ENCODE measurements at regions not wholly inside any gene's neighbourhood (a gene's known extent, or its start where the extent isn't known, plus 50 kb on each side); places are given as distances from the start of the nearest gene placed in this dataset.

- DNase-seq (ENCODE audit: low read depth), result peak; percentile 71
- no peak overlapping the region for H3K4me3 ChIP-seq (ENCODE audit: low read depth, low read length)
- TF ChIP-seq POLR2A (IDR thresholded peaks at IDR 0.05; ENCODE audit: extremely low read depth, insufficient read length), result no peak
- TF ChIP-seq MAX (IDR thresholded peaks at IDR 0.05; ENCODE audit: low read depth, low read length), result no peak
- no peak for TF ChIP-seq CTCF (IDR thresholded peaks at IDR 0.05; ENCODE audit: low read depth, low read length)
- TF ChIP-seq MYC (IDR thresholded peaks at IDR 0.05; ENCODE audit: low read depth, low read length), result no peak
These were observed 183.3 kb downstream of the KCNRG start for GRCh38 chr13:50198508-50198907.

- no peak overlapping the region for H3K4me3 ChIP-seq (ENCODE audit: low read depth, low read length)
- TF ChIP-seq MYC (IDR thresholded peaks at IDR 0.05; ENCODE audit: low read depth, low read length), result no peak
- no peak for TF ChIP-seq MAX (IDR thresholded peaks at IDR 0.05; ENCODE audit: low read depth, low read length)
- no peak for TF ChIP-seq POLR2A (IDR thresholded peaks at IDR 0.05; ENCODE audit: extremely low read depth, insufficient read length)
- no peak for TF ChIP-seq CTCF (IDR thresholded peaks at IDR 0.05; ENCODE audit: low read depth, low read length)
- DNase-seq (ENCODE audit: low read depth), result no peak
These were observed 185.3 kb downstream of the KCNRG start for GRCh38 chr13:50200569-50200968.

- TF ChIP-seq CTCF (IDR thresholded peaks at IDR 0.05; ENCODE audit: low read depth, low read length), result no peak
- TF ChIP-seq MAX (IDR thresholded peaks at IDR 0.05; ENCODE audit: low read depth, low read length), result no peak
- TF ChIP-seq POLR2A (IDR thresholded peaks at IDR 0.05; ENCODE audit: extremely low read depth, insufficient read length), result no peak
- TF ChIP-seq MYC (IDR thresholded peaks at IDR 0.05; ENCODE audit: low read depth, low read length), result no peak
- no peak for DNase-seq (ENCODE audit: low read depth)
- H3K4me3 ChIP-seq (ENCODE audit: low read depth, low read length), result no peak overlapping the region
These were observed 185.7 kb downstream of the KCNRG start for GRCh38 chr13:50200988-50201387.

GRCh38 chr13:50202485-50202884 lies 187.2 kb downstream of the KCNRG start:
- TF ChIP-seq CTCF (IDR thresholded peaks at IDR 0.05; ENCODE audit: low read depth, low read length), result no peak
- TF ChIP-seq MYC (IDR thresholded peaks at IDR 0.05; ENCODE audit: low read depth, low read length), result no peak
- no peak for TF ChIP-seq MAX (IDR thresholded peaks at IDR 0.05; ENCODE audit: low read depth, low read length)
- no peak for TF ChIP-seq POLR2A (IDR thresholded peaks at IDR 0.05; ENCODE audit: extremely low read depth, insufficient read length)
- no peak overlapping the region for H3K4me3 ChIP-seq (ENCODE audit: low read depth, low read length)
- DNase-seq (ENCODE audit: low read depth), result no peak

- DNase-seq (ENCODE audit: low read depth), result no peak
- TF ChIP-seq CTCF (IDR thresholded peaks at IDR 0.05; ENCODE audit: low read depth, low read length) (no peak), MYC (IDR thresholded peaks at IDR 0.05; ENCODE audit: low read depth, low read length) (no peak), MAX (IDR thresholded peaks at IDR 0.05; ENCODE audit: low read depth, low read length) (no peak), POLR2A (IDR thresholded peaks at IDR 0.05; ENCODE audit: extremely low read depth, insufficient read length) (no peak)
These were observed 188.2 kb downstream of the KCNRG start for GRCh38 chr13:50203256-50203941.

More at GRCh38 chr13:50203256-50203941, 188.2 kb downstream of the KCNRG start:
- H3K4me3 ChIP-seq (ENCODE audit: low read depth, low read length), result no peak overlapping the region
